ENCODE measurements at regions not wholly inside any gene's neighbourhood (a gene's known extent, or its start where the extent isn't known, plus 50 kb on each side); places are given as distances from the start of the nearest gene placed in this dataset.

- no peak for DNase-seq (ENCODE audit: low spot score)
- TF ChIP-seq CTCF (IDR thresholded peaks at IDR 0.05; ENCODE audit: extremely low read depth, missing control alignments) = no peak
These were observed 67.8 kb upstream of the SSTR1 start for GRCh38 chr14:38139926-38140325.

- no peak for TF ChIP-seq CTCF (IDR thresholded peaks at IDR 0.05; ENCODE audit: extremely low read depth, missing control alignments)
These were observed 64.5 kb upstream of the SSTR1 start for GRCh38 chr14:38143170-38143569.

GRCh38 chr14:38143659-38144505 is 63.8 kb upstream of the SSTR1 start:
- TF ChIP-seq CTCF (IDR thresholded peaks at IDR 0.05; ENCODE audit: extremely low read depth, missing control alignments) = no peak
- no peak for DNase-seq (ENCODE audit: low spot score)

More at GRCh38 chr14:38143170-38143569, 64.5 kb upstream of the SSTR1 start:
- no peak for DNase-seq (ENCODE audit: low spot score)

GRCh38 chr14:38145142-38145541 is 62.6 kb upstream of the SSTR1 start:
- no peak for TF ChIP-seq CTCF (IDR thresholded peaks at IDR 0.05; ENCODE audit: extremely low read depth, missing control alignments)
- DNase-seq (ENCODE audit: low spot score) = no peak

- no peak for DNase-seq (ENCODE audit: low spot score)
These were observed 57.6 kb upstream of the SSTR1 start for GRCh38 chr14:38150075-38150474.

More at GRCh38 chr14:38150075-38150474, 57.6 kb upstream of the SSTR1 start:
- TF ChIP-seq CTCF (IDR thresholded peaks at IDR 0.05; ENCODE audit: extremely low read depth, missing control alignments) = no peak

Data from GM20000 (cell line).